ENCODE measurements at regions not wholly inside any gene's neighbourhood (a gene's known extent, or its start where the extent isn't known, plus 50 kb on each side); places are given as distances from the start of the nearest gene placed in this dataset.

DNA sequence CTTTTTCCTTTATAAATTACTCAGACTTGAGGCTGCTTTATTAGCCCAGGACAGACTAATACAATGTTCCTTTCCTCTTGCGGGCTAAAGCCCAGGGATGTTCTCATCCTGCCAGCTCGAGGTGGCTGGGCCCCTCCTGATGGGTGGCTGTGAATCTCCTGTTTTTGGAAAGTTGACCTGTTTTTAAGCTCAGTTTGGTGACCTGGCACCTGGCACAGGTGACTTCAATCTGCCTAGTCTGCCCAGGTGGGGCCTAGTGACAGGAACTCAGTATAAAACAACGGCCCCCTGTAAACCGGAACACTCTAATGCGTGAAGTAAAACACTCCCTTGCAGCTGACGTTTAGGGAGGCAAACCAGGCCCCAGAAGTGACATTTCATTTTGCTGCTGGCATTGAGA lies 92.7 kb upstream of the SNTG2 start:
- no peak for DNase-seq

DNA sequence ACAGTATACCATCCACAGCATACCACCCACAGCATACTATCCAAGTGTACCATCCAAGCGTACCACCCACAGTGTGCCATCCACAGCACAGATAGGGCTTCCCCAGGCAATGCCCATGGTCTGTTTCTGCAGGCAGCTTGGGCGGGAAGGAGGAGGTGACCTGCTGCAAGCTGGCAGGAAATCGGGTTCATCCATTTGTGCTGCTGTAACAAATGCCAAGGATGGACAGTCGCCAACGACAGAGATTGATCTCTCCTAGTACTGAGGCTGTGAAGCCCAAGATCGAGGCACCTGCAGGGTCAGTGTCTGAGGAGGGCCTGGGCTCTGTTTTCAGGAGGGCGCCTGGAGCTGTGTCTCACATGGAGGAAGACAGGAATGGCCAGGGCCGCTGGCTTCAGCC lies 93.6 kb upstream of the SNTG2 start:
- no peak for DNase-seq

DNA sequence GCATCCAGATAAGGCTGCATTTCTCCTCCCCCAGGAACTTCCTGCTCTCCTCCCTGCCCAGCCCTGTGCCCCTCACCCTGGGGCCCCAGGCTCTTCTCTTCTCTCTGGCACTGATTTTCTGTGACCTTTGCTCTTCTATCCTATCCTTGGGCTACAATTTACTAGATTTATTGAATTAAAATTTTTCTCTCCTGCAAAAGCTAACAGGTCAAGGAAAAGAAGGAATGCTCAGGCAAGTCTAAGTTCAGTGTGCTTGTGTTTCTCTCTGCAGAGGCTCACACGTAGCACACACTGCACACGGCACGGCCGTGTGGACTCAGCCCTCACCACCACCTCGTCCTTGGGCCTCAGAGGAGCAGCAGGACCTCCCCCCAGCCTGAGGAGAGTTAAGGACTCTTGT lies 94.2 kb upstream of the SNTG2 start:
- DNase-seq = no peak

DNA sequence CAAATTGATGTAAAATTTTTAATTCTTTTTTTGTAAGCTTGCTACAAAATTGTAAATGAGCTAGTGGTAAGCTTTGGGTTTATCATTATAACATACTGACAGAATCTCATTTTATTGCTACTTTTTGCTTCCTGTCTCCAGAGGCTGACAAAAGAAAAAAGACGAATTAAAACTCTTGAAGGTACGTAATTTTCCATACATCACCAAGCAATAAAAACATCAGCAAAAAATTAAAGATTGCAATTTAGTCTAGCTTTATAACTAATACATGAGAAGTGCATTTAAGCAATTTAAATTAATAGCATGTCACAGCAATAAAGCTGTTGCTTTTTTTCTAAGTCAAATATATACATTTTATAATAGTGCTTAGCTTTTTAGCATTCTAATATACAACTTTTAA lies 94.6 kb upstream of the SNTG2 start:
- DNase-seq = no peak

DNA sequence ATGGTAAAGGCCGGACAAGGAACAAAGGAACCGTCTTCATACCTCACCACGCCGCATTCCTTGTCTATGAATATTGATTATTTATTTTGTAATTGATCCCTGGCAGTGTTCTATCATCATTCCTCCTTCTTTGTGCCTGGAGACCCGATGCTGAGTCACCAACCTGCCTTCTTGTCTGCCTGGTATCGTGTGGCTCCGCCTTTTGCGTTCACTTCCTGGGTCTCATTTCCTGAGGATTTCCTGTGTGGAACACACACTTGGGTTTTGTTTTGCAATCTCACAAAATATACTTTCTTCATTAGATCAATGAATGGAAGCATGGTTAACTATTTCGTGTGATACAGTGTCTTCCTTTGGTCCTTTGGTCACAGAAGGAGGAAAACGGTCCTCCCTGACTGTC lies 95.5 kb upstream of the SNTG2 start:
- no peak for DNase-seq

DNA sequence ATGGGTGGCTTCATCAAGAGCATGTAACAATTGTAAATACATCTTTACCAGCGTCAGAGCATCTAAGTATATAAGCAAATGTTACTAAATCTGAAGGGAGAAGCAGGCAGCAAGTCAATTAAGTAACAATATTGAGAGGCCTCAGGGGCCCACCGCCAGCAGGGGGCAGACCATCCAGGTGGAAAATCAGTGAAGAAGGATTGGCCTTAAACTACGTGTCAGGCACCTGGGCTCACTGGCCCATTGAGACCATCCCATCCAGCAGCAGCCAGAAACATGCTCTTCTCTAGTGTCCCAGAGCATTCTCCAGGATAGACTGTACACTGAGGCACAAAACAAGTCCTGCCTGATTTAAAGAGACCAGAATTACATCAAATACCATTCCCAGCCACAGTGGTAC lies 96.2 kb upstream of the SNTG2 start:
- no peak for DNase-seq

DNA sequence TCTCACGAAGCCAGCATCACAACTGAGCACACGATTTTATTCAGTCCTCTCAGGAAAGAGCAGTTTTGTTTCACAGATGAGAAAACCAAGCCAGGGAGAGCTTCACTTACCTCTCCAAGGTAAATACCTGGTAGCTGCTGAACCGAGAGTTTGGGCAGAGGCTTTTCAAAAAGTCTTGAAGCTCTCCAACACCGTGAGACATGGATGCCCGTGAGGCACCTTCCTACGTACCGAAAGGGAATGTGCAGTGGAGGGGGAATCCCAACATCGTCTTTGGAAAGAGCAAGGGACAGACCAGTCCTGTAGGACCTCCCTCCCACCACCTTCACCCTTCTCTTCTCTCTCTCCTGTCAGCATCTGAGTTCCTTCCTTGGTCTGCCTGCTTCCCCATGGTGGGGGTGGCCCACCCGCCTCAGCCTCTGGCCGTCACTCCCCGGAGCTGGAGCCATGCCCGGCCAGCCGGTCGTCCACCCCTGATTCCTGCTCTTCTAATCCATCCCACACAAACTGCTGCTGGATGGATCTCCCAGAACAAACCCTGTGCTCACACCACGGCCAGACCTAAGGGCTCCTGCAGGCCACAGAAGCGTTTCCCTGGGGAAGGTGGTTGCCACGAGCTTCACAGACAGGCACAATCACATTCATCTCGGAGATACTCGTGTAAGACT lies 97.3 kb upstream of the SNTG2 start:
- DNase-seq = no peak

DNA sequence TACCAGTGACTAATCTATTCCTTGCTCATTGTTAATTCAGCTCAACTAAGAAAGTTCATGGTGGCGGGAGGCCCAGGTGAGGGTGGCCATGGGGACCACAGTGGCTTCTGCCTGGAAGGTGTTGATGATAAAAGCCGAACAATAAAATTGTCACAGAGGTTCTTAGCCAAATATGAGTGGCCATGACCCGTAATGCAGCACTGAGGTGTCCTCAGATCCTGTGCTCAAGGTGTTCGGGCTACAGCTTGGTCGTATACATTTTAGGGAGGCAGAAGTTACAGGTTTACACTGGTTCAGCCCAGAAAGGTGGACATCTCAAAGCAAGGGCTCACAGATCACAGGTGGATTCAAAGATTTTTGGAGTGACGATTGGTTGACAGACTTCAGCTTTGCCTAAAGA lies 98.5 kb upstream of the SNTG2 start:
- no peak for DNase-seq

DNA sequence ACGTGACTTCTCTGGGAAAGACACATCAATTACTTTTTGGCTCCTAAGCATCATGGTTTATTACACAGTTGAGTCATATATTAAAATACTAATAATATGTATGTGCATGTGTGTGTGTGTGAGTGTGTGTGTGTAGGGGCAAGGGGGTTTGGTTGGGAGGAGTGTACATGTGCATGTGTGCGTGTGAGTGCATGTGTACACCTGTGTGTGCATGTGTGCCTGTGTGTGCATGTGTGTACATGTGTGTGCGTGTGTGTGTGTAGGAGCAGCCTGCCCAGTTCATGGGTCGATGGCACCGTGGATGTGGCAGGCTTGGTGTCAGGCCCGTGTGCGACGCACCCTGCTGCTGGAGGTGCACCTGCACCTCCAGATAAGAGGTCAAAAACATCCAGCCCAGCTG lies 99.0 kb upstream of the SNTG2 start:
- no peak for DNase-seq

DNA sequence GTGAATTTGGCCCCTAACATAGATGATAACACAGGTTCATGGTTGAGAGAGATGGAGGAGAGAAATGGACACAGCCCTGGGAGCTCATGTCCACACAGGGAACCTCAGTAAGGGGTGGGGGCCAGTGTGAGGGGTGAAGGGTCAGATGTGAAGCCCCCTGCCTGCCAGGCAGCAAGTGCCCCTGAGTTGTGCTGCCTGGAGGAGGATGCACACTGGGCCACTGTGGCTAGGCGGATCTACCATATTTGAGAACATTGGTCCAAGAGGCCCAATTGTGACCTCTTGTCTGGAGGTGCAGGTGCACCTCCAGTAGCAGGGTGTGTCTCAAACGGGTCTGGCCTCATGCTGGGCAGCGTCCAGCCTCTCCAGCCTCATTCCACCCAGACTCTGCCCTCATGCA lies 99.6 kb upstream of the SNTG2 start:
- no peak for DNase-seq

DNA sequence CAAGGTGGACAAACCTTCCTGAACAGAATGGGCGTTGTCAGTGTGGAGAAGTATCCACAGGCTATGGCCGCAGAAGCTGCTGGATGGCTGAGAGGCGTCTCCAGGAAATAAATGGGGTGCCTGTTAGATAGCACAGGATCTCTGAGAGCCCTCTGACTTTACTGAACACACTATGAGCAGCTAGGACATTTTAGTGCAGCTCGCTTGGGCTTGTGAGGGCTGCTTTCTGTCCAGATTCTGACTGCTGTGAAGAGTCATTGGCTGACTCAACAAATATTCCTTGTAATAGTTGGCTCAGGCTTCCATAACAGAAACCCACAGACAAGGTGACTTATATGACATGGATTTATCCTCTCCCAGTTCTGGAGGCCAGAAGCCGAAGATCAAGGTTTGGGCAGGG lies 100.2 kb upstream of the SNTG2 start:
- no peak for DNase-seq

DNA sequence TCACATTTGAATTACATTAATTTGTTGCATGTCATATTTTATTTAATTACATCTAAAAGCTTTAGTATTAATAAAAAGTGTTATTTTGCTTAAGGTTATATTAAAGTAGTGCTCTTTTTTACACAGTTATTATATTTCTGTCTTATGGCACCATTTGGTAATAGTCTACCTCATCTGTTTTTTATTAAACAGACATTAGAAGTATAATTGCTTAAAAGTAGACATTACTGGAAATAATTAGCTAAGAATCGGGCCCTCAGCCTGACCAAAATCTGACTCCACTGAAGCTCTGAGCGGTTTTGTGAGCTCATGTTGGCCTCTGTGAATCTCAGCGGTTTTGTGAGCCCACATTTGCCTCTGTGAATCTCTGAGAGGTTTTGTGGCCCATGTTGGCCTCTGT lies 102.5 kb upstream of the SNTG2 start:
- DNase-seq = no peak

DNA sequence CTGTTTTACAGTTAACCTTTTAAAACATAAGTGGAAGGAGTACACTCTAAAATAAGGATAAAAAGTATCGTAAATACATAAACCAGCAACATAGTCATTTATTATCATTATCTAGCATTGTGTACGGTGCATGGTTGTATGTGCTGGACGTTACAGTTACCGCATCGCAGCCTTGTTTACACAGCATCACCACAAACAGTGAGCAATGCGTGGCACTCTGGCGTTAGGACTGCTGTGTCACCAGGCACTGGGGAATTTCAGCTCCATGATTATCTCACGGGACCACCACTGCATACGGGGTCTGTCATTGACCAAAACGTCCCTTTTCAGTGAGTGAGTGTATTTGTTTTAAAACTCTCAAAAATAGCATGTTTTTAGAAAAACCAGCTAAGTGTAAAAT lies 103.0 kb upstream of the SNTG2 start:
- DNase-seq = no peak

DNA sequence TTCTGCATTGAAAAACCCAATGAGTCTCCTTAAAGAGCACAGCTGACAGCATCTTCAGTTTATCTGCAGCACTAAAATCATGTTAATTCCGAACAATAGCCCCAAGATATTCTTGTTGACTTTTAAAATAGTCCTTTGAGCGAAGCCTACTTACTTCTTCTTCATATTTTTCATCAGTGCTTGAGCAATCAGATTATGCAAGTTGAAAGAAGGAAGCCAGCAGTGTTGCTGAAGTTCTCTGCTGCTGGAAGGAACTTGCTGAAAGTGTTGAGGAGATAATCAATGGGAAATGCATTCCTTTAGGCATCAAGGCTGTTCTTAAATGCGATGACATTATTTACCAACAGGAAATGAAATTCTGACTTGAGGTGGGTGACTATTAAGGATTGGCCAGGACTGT lies 105.9 kb upstream of the SNTG2 start:
- DNase-seq = no peak

DNA sequence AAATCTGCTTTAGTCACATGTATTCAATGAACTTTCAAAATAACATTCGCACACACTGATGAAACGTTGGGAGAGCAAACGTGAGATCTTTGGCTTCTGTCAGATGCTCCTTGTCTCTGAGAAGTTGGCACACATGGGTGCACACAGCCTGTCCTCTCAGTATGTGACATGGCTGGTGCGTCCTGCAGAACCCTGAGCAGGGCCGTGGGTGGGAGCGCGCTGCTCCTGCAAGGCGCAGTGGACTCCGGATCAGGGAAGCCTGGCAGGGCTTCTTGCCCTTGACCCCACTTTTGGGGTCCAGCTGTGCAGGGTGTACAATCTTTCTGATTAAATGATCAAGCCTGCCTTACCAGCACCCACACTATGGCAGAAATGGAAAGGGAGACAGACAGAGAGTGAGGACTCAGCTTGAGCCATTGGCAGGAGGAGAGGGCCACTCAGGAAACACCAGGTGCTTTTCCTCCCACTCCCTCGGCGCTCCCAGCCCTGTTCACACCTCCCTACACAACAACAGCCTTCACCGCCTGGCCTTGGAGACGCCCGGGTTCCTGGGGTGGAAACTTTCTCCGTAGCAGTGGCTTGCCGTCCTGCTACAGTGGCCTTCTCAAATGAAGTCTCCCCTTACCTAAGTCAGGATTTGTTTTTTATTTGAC lies 108.4 kb upstream of the SNTG2 start:
- no peak for DNase-seq

DNA sequence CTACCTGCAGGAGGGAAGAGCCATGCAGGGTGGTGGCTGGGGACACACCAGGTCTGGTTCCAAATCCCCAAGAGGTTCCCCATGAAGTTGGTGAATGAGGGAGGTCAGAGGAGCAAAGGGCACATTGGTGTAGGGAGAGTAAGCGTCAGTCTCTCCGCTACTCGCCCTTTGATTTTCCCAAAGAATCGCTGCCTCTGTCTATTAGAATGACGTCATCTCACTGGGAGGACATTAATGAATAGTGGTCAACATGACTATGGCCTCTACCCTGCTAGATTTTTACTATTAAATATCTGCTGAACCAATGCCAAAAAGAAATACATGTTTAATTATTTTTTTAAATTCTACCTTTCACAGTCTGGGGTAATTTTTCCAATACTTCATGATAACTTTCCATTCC lies 109.6 kb upstream of the SNTG2 start:
- no peak for DNase-seq

DNA sequence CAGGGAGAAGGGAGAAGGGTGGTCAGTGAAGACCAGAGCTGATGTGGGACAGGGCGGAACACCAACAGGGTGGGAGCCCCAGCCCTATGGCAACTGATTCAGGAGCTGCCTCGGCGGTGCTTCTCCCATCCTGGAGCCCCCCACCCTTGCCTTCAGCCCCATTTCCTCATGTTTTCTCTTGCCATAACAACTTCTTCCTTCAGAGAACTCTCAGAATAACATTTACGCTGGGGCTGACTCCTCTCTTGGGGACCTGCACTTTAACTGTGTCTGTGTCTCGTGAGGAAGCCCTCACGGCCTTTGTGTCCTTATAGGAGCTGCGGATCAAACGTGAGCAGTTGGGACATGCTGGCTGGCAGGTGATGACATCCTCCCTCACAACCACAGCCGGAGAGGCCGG lies 116.4 kb upstream of the SNTG2 start:
- no peak for DNase-seq

DNA sequence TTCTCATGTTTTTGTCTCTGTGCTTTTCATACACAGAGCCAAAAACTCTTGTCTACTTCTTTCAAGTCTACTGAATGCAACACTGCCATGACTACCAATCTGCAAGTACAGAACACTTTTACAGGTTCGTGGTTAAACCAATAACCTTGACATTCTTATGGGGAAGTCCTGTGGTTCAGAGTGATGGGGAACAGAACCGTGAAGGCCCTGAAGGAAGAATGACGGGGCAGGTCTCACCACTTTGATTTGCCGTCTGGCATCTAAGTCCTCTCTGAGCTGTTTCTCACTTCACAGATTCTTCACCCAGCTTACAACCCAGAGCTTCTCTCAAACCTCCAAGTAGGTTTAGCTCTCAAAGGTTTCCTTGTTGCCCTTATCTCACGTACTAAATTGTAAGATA lies 117.5 kb upstream of the SNTG2 start:
- DNase-seq = no peak

DNA sequence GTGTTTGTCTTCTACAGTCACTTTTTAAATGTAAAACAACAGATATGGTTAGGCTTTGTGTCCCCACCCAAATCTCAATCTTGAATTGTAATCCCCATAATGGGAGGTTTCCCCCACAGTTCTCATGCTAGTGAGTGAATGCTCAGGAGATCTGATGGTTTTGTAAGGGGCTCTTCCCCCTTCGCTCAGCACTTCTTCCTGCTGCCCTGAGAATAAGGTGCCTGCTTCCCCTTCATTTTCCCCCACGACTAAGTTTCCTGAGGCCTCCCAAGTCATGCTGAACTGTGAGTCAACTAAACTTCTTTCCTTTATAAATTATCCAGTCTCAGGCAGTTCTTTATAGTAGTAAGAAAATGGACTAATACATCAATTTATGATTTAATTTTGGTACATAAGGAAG lies 118.0 kb upstream of the SNTG2 start:
- no peak for DNase-seq

DNA sequence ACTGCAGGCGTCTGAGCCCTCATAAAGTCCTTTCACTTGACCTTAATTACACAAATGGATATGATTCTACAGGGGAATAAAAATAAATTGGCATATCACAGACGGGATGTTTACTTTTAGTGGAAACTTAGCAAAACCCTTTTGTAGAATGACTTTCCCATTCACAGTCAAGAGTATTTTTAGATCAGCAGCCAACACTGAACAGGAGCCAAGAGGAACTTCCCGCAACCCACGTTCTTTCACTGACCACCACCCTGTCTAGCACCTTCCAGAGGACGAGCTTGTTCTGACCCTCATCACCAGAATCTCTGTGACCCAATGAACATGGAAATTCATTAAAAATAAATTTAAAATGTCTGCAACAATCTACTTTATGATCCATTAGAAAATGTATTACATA lies 119.0 kb upstream of the SNTG2 start:
- DNase-seq = no peak

DNA sequence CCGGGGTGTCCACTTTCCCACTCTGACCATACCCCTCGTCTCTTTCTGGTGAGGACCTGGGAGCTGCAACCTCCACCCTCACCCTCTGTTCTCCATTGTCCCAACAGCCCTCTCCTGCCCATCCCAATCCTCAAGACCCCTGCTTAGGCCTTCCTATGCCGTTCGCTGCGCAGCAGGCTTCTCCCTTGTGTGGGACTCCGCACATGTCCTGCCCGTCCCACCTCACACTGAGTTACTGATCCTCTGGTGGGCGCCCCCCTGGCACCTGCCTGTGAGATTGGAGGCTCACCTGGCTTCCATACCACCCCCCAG lies 119.5 kb upstream of the SNTG2 start:
- DNase-seq = no peak

DNA sequence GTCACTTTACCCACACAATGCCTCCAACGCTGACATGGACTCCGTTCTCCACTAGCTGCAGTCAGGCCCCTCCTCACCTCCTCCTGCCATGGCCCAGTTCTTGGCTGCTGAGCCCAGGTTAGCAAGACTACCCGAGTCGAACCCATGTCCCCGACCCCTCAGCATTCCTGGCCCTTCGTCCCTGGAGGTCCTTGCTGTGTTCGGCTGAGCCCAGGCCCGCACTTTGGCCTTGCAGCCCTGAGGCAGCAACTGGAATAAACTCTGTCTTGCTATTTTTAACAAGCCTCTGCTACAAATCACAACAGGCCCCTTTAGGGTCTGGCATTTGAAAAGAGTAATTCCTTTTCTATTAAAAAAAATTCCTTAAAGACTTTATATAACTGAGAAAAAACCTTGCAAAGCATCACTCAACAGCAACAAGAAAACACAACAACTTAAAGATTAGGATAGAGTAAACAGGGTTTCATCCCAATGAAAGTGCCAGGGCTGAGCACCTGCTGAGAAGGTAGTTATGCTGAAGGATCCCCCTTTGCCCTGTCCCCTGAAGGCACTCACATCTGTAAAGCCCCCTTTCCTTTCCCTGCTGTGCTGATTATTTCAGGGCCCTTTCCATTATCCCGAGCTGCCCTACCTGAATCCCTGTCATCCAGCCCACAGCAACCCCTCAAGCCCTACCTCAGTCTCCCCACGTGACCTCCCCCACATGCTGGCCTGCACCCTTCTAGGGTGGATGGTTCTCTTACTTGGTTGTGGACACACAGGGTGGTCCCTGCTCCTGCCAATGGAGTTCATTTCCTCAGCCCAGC lies 120.0 kb upstream of the SNTG2 start:
- DNase-seq = no peak

DNA sequence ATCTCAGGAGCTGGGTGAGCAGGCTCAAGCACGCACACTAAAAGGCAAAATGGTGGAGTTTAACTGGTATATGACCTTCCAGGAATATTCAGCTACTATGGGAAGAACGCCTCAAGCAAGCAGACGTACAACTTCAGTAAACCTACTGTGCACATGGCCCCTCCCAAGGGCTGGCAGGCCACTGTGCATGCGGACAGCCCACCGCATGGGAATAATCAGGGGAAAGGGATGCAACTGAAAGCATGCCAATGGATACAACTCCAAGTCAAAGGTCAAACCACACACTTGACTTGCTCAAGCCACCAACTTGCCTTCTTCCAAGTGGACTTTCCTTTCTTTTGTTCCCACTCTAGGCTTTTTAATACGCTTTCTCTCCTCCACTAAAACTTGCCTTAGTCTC lies 121.6 kb upstream of the SNTG2 start:
- no peak for DNase-seq

DNA sequence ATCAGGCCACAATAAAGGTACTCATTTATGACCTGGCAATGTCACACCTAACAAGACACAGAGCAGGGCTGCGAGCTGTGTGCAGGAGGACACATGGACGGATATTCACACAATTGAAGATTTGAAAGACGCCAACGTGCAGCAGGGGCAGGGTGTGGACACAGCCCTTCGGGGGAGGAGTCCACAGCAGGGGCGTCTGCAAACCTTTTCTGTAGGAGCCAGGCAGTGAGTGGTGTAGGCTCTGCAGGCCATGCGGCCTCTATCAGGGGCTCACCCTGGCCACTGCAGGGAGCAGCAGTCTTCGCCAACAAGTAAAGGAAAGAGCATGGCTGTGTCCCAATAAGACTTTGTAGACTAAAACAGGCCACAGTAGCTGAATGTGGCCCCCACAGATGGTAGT lies 125.7 kb upstream of the SNTG2 start:
- no peak for DNase-seq

DNA sequence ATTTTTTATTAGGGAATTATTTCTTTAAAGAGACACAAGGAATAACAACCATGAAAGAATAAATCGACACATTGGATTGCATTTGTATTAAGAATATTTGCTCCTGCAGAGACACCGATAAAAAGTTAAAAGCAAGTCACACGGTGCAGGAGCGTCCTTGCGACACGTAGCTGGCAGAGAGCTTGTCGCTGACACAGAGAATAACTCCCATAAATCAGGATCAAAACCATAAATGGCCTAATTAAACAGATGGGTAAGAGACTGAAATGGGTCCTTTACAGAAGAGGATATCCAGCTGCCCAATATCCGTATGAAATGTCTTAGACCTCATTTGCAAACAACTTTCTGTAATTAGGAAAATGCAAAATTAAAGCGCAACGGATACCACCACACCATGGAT lies 126.1 kb upstream of the SNTG2 start:
- no peak for DNase-seq

Measured in activated CD8-positive, alpha-beta memory T cell treated with anti-CD3 and anti-CD28 coated beads, Interleukin-2, amount 50 U/mL, for 4 hours (primary cell).